Fibroblast of peridontal ligament (primary cell): ENCODE measurements at regions not wholly inside any gene's neighbourhood (a gene's known extent, or its start where the extent isn't known, plus 50 kb on each side); places are given as distances from the start of the nearest gene placed in this dataset.
"Not testable (repeated sequence)": the region's sequence is repeated elsewhere in the genome, so short reads cannot be mapped to it uniquely, and the experiment has no call there.

ENCODE experiments used
- DNase-seq: peaks from one replicate; pipeline ENCODE4 v3.0.0-alpha.2; 2010; ENCODE audit errors: extremely low read depth

DNA sequence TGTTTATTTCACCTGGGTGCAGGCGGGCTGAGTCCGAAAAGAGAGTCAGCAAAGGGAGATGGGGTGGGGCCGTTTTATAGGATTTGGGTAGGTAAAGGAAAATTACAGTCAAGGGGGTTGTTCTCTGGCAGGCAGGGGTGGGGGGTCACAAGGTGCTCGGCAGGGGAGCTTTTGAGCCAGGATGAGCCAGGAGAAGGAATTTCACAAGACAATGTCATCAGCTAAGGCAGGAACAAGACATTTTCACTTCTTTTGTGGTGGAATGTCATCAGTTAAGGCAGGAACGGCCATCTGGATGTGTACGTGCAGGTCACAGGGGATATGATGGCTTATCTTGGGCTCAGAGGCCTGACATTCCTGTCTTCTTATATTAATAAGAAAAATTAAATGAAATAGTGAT lies 115.8 kb upstream of the KCNJ3 start:
- DNase-seq, result not testable (repeated sequence)

- DNase-seq, result not testable (repeated sequence)
These were observed 115.2 kb upstream of the KCNJ3 start for GRCh38 chr2:154583274-154583673.

GRCh38 chr2:154587739-154588138 lies 110.8 kb upstream of the KCNJ3 start:
- DNase-seq, result no peak

GRCh38 chr2:154588838-154589237 lies 109.7 kb upstream of the KCNJ3 start:
- DNase-seq, result no peak

DNA sequence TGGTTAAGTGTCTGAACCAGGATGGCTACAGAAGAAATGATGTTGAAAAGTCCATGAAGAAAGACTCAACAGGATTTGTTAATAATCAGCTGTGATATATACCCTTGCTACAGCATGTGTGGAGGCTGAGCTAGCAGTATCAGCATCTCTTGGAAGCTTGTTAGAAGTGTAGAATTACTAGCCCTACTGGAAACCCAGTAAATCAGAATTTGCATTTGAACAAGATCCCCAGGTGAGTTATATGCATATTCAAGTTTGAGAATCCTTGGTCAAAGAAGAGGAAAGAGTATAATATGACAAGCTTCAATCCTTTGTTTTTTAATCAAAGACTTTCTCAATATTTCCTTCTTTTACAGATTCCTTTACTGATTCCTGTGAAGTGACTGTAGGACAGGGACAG lies 109.0 kb upstream of the KCNJ3 start:
- no peak for DNase-seq

GRCh38 chr2:154591294-154591820 lies 107.1 kb upstream of the KCNJ3 start:
- no peak for DNase-seq

DNA sequence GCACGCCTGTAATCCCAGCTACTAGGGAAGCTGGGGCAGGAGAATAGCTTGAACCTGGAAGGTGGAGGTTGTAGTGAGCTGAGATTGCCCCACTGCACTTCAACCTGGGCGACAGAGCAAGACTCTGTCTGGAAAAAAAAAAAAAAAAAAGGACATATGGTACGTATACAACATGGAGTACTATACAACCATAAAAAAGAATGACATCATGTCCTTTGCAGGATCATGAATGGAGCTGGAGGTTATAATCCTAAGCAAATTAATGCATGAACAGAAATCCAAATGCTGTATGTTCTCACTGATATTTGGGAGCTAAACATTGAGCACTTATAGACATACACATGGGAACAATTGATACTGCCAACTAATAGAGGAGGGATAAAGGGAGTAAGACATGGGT lies 99.3 kb upstream of the KCNJ3 start:
- no peak for DNase-seq

DNA sequence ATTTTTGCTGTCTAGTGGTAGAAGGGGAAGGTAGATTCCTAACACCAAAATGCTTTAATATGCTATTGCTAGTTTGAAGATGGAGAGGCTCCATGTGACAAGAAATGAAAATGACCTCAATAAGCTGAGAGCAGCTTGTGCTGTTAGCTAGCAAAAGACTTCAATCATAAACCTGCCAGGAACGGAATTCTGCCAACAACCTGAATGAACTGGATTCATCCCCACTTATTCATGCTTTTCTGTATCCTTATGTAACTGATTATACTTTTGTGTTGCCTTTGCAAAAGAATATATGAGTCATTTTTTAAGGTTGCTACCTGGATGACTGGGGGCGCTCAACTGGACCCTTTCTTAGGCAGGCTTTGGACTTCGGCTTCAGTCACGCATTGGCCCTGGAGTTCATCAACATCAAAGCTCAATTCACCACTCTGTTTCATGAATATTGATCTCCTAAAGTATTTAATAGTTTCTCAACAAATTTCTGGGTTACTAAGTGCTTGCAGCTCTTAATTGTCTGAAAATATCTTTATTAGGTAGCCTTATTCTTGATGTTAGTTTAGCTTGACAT lies 97.5 kb upstream of the KCNJ3 start:
- DNase-seq, result no peak

- no peak for DNase-seq
These were observed 94.8 kb upstream of the KCNJ3 start for GRCh38 chr2:154603682-154604081.

DNA sequence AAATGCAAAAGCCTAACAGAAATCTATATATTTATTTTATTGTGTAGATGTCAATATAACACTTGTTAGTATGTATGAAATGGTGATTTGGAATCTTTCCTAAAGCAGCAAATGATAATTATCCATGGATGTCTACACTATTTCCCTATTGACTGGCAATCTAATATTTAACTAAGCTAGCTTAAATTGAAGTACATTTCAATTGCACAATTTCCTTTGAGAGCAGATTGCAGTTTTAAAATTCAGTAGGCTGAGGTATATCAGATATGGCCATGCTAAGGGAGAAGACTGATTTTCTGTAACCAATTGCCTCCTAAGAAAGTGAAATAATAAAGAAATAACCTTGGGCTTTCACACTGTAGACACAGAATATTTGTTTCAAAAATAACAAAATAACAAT lies 90.1 kb upstream of the KCNJ3 start:
- DNase-seq, result no peak

GRCh38 chr2:154614906-154615305 lies 83.6 kb upstream of the KCNJ3 start:
- no peak for DNase-seq

- no peak for DNase-seq
These were observed 81.8 kb upstream of the KCNJ3 start for GRCh38 chr2:154616659-154617058.

DNA sequence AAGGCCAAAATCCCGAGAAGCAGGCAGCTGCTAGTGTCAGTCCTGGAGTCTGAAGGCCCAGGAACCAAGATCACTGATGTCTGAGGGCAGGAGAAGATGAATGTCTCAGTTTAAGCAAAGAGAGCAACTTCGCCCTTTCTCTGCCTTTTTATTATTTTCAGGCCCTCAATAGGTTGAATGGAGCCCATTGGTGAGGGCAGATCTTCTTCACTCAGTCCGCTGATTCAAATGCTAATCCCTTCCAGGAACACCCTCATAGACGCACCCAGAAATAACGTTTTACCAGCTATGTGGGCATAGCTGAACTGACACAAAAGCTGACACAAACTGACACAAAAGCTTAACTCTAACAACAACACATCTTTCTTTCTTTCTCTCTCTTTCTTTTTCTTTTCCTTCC lies 78.0 kb upstream of the KCNJ3 start:
- DNase-seq, result no peak

DNA sequence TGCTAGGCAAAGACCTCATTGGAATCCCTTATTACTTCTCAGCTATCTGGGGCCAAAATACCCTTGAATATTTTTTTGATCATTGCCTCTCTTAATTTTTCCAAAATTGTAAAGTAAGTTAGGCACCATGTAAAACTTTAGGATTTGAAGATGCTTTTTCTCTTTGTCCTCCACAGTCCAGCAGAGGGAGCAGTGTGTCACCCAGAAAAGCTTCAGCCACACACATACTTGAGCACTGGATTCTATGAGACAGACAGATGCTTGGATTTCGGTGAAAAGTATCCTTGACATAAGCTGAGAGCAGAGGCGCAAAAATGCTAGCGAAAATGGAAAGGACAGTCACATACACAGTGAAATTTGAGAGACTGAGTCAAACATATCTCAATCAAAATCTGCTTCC lies 74.7 kb upstream of the KCNJ3 start:
- peak; percentile 2 for DNase-seq

- DNase-seq, result no peak
These were observed 61.0 kb upstream of the KCNJ3 start for GRCh38 chr2:154637456-154637855.

DNA sequence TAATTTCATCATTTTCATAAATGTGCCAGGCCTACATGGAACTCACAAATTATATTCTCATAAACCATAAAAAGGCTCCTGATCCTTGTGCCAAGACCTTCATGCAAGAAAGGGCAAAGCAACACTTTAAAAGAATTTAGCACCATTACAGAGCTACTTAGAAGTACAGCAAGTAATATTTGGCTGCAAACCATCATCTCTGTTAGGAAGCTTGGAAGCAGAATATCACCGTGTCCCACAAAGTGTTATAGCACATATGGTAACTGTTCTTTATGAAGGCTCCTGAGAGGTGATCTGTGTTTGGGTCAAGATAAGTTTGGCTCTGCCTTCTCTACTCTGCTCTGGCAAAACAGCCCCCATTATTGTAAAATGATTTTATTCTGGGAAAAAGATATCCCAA lies 59.7 kb upstream of the KCNJ3 start:
- DNase-seq, result no peak

GRCh38 chr2:154640000-154640399 lies 58.5 kb upstream of the KCNJ3 start:
- no peak for DNase-seq
